ENCODE measurements at regions not wholly inside any gene's neighbourhood (a gene's known extent, or its start where the extent isn't known, plus 50 kb on each side); places are given as distances from the start of the nearest gene placed in this dataset.

GRCh38 chr6:140403020-140403419, 1028.6 kb upstream of the CITED2 start:
- TF ChIP-seq POLR2A (IDR thresholded peaks at IDR 0.05) = no peak
- no peak for TF ChIP-seq CTCF (IDR thresholded peaks at IDR 0.05)
- H3K36me3 ChIP-seq (replicated peaks in 1 of 2) = no peaks in the 10 kb centered on the region
- intact Hi-C loops (cut with DNase I) = no loop called here
- no peak overlapping the region for H3K27ac ChIP-seq
- no peak overlapping the region for H3K4me3 ChIP-seq
- no peaks in the 10 kb centered on the region for H3K27me3 ChIP-seq
- H3K9me3 ChIP-seq (replicated peaks in 1 of 3) = peaks cover 0 to 6% (median 0%) of the 10 kb centered on the region in 3 donors
- no peak for DNase-seq
- H3K4me1 ChIP-seq (replicated peaks in 1 of 2) = no peaks in the 10 kb centered on the region

GRCh38 chr6:140401761-140402160, 1027.3 kb upstream of the CITED2 start:
- Histone ChIP-seq H3K4me1 (replicated peaks in 1 of 2) (no peaks in the 10 kb centered on the region), H3K27me3 (no peaks in the 10 kb centered on the region), H3K4me3 (no peak overlapping the region), H3K9me3 (replicated peaks in 1 of 3) (peaks cover 0 to 6% (median 0%) of the 10 kb centered on the region in 3 donors), H3K27ac (no peak overlapping the region), H3K36me3 (replicated peaks in 1 of 2) (no peaks in the 10 kb centered on the region)
- no peak for TF ChIP-seq CTCF (IDR thresholded peaks at IDR 0.05)
- TF ChIP-seq POLR2A (IDR thresholded peaks at IDR 0.05) = no peak
- intact Hi-C loops (cut with DNase I) = no loop called here
- DNase-seq = no peak
- WGBS, 4 donors = 72 to 88% (median 81%) methylated on average over 1 of the region's 1 CpG

- Histone ChIP-seq H3K4me3 (no peak overlapping the region), H3K27me3 (no peaks in the 10 kb centered on the region), H3K4me1 (replicated peaks in 1 of 2) (no peaks in the 10 kb centered on the region), H3K36me3 (replicated peaks in 1 of 2) (no peaks in the 10 kb centered on the region), H3K27ac (no peak overlapping the region), H3K9me3 (replicated peaks in 1 of 3) (no peaks in the 10 kb centered on the region)
- no peak for DNase-seq
- intact Hi-C loops (cut with DNase I) = no loop called here
- TF ChIP-seq CTCF (IDR thresholded peaks at IDR 0.05) (no peak), POLR2A (IDR thresholded peaks at IDR 0.05) (no peak)
Measured at GRCh38 chr6:140398076-140398475, 1023.6 kb upstream of the CITED2 start.

GRCh38 chr6:140397106-140397505, 1022.7 kb upstream of the CITED2 start:
- WGBS, 4 donors = 72 to 94% (median 88%) methylated on average over 1 of the region's 1 CpG
- TF ChIP-seq CTCF (IDR thresholded peaks at IDR 0.05) (no peak), POLR2A (IDR thresholded peaks at IDR 0.05) (no peak)
- Histone ChIP-seq H3K4me1 (replicated peaks in 1 of 2) (no peaks in the 10 kb centered on the region), H3K27ac (no peak overlapping the region), H3K9me3 (replicated peaks in 1 of 3) (no peaks in the 10 kb centered on the region), H3K4me3 (no peak overlapping the region), H3K36me3 (replicated peaks in 1 of 2) (no peaks in the 10 kb centered on the region), H3K27me3 (no peaks in the 10 kb centered on the region)
- DNase-seq = no peak
- intact Hi-C loops (cut with DNase I) = no loop called here
